MM.1S (cell line): ENCODE measurements at regions not wholly inside any gene's neighbourhood (a gene's known extent, or its start where the extent isn't known, plus 50 kb on each side); places are given as distances from the start of the nearest gene placed in this dataset.

ENCODE experiments used
- EZH2 ChIP-seq: fragments of 300-600 bp; sonication (generic); optimal IDR thresholded peaks from 2 replicates; pipeline ENCODE3; 2017; ENCODE audit warnings: low read depth, mild to moderate bottlenecking, antibody characterized with exemption, low read length, mixed read lengths
- EZH2phosphoT487 ChIP-seq: fragments of 300-600 bp; sonication (generic); IDR thresholded peaks from 2 replicates; pipeline ENCODE4 v1.6.1; 2018; ENCODE audit warnings: antibody characterized with exemption, low read length
- TF ChIP-seq, protein P1 (sequence below): fragments of 300-600 bp; sonication (generic); IDR thresholded peaks from 2 replicates; pipeline ENCODE4 v1.5.1; 2016; ENCODE audit warnings: antibody characterized with exemption, low read length, mixed read lengths

DNA sequence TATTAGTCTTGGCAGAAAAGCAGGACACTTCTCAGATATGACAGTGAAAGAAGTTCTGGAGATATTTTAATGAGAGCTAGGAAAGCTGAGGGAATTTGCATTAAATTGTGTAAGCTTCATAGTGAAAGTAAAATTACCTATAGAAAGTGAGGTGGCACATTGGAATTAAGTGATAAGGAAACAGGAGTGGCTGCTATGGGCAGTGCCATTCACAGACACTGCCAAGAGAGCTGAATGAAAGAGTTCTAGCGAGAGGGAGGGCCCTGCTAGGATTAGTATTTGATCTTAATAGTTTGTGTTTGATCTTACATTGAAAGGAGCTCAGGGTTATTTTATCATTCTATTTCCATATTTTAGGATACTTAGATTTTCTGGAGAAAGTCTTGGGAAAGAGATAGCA, 351.9 kb downstream of the DDX10 start:
- TF ChIP-seq, protein P1, sequence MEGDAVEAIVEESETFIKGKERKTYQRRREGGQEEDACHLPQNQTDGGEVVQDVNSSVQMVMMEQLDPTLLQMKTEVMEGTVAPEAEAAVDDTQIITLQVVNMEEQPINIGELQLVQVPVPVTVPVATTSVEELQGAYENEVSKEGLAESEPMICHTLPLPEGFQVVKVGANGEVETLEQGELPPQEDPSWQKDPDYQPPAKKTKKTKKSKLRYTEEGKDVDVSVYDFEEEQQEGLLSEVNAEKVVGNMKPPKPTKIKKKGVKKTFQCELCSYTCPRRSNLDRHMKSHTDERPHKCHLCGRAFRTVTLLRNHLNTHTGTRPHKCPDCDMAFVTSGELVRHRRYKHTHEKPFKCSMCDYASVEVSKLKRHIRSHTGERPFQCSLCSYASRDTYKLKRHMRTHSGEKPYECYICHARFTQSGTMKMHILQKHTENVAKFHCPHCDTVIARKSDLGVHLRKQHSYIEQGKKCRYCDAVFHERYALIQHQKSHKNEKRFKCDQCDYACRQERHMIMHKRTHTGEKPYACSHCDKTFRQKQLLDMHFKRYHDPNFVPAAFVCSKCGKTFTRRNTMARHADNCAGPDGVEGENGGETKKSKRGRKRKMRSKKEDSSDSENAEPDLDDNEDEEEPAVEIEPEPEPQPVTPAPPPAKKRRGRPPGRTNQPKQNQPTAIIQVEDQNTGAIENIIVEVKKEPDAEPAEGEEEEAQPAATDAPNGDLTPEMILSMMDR, result no peak
- TF ChIP-seq EZH2 (no peak), EZH2phosphoT487 (no peak)
